GM12892 (cell line): ENCODE measurements at regions not wholly inside any gene's neighbourhood (a gene's known extent, or its start where the extent isn't known, plus 50 kb on each side); places are given as distances from the start of the nearest gene placed in this dataset.

ENCODE experiments used
- POLR2A ChIP-seq: IDR thresholded peaks from 2 replicates; pipeline ENCODE4 v1.6.1; 2011; ENCODE audit warnings: low read depth, low read length, control low read depth
- TAF1 ChIP-seq: IDR thresholded peaks from 2 replicates; pipeline ENCODE4 v1.6.1; 2011; ENCODE audit warnings: low read depth, mild to moderate bottlenecking, control low read depth, low read length, borderline replicate concordance

- TF ChIP-seq POLR2A = no peak
- TF ChIP-seq TAF1 = no peak
These were observed 172.8 kb downstream of the RBFOX3 start for GRCh38 chr17:79438058-79438457.
